NCI-H2107 treated with DMSO at 0.1 percent for 48 hours (cell line): ENCODE measurements at regions not wholly inside any gene's neighbourhood (a gene's known extent, or its start where the extent isn't known, plus 50 kb on each side); places are given as distances from the start of the nearest gene placed in this dataset.

ENCODE experiments used
- DNase-seq: peaks from one replicate; lab custom pipeline; 2025; ENCODE audit not compliant: unreplicated experiment; lab: John Stamatoyannopoulos, UW

DNA sequence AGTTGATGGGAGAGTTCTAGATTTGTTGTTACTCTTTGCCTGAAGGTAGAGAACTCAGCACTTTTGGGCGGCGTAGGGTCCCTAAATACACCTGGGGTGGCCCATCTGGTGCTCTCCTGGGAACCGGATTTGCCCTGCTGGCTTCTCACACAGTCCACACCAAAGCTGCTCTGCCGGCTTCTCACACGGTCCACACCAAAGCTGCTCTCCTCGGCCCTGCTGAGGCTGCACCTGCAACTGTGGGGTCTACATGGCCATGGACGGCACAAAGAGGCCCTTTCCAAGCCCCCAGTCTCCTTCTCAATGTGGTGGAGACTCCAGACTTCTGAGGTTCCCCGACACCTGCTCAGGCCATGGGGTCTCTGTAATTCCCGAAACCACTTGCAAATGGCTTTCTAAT, 124.8 kb upstream of the GPC1 start:
- DNase-seq, result no peak

DNA sequence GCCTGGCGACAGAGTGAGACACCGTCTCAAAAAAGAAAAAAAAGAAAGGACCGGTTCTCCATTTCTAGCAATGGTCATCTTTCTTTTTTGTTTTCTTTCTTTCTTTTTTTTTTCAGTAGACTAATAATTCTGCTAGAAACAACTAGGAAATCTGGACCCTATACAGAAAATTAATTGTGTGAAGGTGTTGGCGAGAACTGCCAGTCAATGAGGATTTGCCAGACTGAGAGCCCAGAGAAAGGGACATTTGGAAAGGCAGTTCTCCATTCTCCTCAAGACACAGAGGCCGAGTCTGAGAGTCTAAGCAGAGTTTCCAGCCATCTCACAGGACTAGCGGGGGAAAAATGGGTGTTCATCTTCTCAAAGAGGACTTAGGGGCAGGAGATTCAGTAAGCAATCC, 123.6 kb upstream of the GPC1 start:
- no peak for DNase-seq

DNA sequence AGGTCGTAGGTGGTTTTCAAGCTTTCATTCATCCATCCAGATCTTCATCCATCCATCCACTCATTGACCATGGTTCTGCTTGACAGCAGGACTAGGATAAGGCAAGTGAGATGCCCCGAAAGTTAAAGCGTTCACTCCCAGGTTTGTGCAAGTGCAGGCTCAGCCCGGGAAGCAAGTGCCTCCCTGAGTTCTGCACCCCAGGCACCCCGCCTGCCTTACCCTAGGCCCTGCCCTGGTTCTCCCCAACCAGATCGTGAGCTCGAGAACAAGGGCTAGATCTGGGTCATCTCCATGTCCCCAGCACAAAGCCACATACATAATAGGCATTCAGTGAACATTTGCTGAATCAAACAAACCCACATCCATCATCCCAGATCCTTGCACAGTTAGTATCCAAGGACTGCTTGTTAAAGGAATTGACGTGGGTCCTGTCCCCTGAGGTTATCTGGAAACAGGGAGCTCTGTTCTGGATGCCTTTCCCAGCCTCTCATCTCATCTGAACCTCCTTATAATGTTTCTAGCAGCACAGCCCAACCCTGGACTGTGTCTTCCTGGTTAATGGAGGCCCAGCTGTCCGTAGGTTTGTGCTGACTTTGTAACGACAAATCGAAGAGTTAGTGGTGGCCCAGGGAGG, 116.1 kb upstream of the GPC1 start:
- no peak for DNase-seq

DNA sequence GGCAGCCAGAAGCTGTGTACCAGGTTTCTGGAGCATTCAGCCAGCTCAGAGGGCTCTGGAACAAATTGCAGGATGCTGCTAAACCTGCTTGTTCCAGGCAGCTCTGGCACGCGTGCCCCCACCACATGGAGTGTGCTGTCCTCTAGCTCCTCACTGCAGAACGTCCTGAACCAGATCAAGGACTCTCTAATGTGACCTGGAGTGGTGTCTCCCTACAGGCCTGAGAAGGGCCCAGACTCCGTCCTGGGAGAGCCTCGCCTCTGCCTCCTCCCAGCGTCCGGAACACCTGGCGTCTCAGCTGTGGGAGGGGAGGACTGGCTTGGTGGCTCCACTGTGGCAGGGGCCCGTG, 115.6 kb upstream of the GPC1 start:
- no peak for DNase-seq

DNA sequence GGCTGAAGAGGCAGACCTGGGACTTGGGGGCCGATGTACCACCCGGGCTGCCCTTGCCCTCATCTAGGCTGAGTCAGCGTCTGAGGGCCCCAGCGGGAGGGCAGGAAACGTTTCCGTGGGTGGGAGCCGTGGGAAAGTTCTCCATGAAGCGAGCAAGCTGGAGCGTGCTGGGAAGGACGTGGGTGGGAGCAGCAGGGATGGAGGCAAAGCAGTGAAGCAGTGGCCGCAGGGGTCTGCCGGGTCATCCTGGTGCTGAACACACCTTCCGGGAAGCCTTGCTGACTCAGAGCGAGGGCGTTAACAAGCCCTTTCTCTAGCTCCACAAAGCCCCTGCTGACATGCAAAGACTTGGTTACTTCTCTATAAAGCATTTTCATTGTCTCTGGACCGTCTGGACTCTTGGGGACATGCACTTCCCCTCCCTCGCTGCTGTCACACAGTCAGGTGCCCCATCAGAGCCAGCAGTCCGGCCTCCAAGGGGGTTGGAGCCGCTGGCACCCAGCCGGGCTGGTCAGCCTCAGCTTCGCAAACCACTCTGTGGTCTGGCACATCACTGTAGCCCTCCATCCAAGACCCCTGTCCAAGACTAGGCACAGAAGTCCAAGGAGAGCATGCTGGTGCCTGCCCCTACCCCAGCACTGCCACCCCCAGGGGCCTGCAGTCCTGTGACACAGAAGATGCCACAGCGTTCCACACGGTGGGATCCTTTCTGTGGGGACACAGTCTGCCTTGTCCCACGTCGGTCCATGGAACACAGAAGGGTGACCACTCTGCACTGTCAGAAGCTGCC, 115.1 kb upstream of the GPC1 start:
- no peak for DNase-seq

DNA sequence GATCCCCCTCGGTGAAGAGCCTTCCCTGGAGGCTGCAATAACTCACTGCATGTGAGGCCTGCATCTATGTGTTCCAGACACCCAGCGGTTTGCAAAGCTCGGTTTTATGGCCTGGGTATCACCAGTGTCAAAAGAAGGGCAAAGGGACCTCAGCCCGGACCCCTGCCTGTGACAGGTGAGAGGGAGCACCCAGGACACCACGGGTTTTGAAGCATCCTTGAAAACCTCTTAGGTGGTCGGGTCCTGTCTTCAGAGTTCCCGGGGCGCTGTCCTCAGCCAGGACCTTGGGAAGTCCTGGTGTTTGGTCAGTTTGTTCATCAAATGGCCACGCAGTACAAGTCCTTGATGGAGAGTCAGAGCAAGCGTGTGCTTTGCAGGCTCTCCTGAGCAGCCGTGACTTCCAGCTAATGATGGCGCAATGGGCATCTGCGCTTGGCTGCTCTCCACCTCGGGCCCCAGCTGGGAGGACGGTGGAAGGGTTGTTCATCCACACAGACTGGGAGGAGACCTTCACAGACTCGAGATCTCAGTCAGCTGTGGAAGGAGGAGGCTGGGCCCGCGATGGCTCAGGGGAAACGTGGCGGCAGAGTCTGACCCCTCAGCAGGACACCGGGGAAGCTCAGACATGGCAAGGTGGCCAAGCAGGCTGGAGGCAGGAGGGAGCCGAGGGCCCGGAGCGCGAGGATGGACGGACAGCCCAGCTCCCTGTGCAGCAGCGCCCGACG, 113.1 kb upstream of the GPC1 start:
- no peak for DNase-seq

DNA sequence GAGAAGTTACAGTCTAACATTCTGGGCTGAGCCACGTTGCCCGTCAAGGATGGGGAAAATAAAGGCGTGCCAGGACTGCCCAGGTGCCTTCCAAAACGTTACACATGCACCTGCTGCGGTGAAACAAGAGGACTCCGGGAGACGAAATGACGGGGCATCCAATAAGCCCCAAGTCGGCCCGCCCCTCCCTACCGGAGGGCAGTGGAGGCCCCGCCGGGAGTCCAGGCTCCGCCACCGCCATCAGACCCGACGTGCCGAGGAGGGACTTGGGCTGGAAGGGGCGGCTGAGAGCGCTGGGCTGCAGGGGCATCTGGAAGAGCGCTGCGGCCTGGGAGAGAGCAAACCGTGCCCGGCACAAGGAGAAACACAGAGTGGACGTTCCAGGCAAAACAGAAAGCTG, 112.5 kb upstream of the GPC1 start:
- DNase-seq, result no peak

DNA sequence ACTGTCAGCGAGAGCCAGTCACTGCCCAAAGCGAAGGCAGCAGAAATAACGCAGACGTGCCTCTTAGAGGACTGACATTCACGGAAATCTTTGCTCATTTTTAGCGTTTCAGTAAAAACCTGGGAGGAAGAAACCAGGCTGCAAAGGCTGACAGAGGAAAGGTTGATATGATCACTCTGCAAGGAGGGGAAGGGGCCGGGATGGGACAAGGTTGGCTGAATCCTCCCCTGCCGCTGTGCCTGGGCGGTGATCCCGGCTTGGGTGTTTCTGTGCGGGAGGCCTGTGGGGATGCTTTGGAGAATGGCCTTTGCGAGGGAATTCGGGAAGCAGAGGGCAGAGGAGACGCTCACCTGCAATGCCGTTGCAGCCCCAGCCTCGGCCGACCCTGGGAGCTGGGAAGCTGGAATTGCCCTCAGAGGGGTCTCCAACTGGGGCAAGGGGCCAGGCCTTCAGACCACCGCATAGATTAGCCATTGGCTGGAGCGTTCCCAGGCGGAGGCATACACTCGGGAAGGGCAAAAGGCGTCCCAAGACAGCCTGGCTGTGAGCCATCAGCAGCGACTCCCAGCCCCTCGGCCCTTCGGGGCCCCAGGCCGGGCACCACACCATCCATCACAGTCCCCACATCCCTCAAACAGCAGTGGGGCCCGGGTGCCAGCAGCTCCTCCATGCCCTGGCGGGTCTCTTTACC, 111.7 kb upstream of the GPC1 start:
- DNase-seq, result no peak

DNA sequence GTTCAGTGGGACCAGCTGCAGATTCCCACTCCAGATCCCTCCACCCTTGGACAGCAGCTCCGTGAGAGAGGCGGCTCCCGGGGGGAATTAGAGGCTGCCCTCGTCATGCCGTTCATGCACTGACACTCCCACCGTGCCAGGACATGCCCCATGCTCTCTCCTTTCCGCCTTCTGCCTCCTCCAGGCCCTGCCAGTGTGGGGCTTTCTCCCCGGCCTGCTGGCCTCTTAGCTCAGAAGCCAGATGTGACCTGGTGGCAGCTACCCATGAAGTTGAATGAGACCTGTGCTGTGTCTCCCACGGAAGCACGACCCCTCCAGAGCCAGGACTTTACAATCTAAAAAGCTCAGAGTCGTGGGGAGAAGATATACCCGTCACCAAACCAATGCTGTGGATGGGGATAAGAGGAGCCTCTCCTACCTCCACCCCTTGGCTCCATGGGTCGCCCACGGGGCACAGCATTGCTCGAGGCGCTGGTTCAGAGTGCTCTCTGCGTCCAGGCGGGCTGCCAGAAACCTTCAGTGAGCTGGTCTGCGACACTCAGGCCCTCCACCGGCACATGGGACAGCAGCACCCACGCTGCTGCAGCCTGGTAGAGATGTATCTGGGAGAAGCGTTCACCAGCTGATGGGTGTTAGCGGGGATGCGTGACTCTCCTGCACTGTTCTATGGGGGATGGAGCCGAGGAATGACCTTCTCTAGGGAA, 111.0 kb upstream of the GPC1 start:
- DNase-seq, result no peak

DNA sequence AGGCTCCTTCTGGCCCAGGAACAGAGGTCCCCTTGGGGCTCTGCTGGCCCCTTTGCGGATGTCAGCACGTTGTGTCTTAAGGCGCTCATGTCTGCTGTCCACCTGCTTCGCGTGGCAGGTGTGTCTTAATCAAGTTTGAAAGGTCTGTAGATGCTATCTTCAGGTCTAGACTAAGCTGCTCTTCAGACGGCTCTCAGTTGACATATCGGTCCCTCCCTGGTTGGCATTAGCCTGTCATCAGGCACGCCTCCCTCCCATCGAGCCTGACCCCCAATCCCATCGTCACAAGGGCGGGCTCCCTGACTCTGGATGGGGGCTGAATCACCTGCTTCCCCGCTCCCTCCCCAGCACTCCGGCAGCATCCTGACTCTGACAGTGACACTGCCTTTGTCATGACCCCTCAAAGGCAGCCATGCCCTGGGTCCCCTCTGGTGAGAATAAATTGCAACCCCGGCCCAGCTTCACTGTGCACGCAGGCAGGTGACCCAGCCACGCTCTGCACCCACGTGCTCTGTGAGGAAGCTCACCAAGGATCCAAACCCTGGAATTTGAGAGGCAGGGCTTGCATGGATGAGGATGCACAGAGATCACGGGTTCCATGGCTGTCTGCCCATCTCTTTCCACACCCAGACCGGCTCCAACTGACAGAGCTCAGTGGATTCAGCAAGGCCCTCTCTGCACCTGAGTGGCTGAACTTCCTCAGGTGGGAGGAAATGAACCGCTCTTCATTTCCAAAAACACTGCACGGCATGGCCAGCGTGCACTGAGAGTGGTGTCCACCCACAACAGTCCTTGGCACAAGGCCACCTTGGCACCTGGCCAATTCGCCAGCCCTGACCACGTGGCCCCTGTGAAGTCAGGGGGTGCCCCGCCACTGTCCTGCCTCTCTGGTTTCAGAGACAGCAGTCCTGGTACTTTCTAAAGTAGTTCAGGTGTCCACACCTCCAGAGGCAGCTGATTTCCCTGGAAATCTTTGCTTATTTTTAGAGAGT, 110.2 kb upstream of the GPC1 start:
- no peak for DNase-seq

DNA sequence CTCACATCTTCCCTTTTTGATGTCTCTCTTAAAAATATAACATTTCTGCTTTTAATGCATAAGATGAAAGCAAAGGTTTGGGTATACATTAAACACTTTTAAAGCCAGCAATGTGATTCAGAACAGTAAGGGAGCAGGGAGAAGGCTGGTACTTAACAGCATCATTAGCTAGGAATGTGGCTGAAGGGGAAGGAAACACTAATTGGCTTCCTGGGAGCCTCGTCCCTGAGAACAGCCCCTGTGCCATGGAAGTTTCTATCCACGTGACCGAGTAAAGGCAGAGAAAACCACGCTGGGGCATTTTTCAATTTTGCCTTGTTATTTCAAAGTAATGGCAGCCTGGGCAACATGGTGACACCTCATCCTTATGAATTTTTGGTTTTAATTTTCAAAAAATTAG, 109.2 kb upstream of the GPC1 start:
- DNase-seq, result no peak

DNA sequence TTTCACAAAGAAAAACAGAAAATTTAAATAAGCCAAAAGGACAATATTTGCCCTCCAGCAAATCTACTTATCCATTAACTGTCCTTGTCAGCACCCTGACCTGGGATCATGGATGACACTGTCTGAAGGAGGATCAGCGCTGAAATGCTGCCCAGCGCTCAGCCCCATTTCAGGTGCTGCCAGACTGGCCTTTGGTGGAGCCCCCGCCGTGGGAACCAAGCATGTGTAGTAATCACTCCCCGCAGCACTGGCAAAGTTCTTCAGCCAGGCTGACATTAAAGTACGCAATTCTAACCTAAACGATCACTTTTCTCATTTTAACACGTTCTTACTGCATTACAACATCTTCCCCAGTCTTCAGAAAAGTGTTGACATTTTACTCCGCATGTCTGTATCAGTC, 108.6 kb upstream of the GPC1 start:
- DNase-seq, result no peak

DNA sequence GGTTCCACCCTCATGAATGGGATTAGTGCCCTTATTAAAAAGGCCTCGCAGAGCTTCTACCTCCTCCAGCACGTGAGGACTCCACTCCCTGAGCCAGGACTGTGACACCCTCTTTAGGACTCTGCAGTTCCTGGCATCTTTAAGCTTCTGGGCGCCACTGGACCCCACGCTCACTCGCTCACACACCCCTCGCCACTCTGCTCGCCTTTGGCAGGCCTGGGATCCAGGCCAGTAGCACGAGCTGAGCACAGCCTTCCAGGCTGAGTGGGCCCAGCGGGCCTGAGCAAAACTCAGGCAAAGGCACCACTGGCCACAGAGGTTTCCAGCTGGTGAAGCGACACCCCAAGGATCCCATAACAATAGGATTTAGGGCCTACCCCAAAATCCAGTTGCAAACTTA, 107.9 kb upstream of the GPC1 start:
- DNase-seq, result no peak

DNA sequence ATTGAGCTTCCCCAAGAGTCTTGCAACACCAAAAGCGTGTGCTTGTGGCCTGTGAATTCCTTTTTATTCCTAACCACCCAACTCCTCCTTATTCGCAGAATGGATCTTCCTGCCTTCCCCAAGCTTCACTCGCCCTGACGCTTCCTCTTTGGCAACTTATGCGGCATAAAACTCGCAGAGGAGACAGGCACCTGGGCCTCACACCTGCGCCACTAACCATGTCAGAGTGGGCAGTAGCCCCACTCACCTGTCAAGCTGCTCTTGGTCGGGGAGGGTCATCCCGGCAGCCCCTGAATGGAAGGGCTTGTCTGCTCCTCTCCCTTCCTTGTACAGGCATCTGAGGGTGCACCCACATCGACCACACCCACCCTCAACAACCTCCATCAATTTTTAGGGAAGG, 106.9 kb upstream of the GPC1 start:
- DNase-seq, result no peak

DNA sequence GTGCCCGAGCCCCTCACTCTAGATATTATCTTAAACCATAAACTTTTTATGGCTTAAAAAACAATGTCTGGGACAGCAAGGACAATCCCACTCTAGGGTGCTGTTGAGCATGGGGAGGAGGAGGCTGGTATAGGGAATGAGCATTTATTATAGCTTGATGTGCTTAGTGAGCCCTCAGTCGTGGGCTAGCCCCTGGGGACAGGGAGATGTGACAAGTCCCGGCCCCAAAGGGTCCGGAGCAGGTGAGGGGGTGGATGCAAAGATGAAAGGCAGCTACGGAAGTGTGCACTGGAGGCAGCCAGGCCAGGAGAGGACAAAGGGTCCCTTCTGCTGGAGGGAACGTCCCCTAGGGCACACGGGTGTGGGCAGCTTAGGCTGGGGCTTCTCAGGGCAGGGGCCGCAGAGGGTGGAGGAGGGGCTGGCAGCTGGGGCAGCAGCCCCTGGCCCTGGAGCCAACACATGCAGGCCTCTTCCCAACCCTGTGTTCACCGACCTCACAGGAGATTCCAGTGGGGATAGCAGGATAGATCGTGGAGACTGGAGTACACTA, 106.3 kb upstream of the GPC1 start:
- no peak for DNase-seq

DNA sequence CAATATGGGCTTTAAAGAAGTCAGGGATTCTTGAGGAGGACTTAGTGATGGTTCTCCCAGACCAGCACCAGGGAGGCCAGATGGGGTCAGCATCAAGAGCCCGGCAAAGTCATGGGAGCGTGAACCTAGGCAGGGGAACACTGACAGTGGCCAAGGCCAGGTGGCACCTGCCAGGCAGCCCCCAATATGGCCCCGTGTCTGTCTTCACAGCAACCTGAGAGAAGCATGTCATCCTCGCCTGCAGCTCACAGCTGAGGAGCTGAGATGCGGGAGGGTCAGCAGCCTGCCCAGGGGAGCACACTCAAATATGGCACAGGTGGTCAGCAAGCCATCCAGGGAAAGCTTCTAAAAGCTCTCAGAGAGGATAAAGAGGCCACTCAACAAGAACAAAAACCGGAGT, 105.7 kb upstream of the GPC1 start:
- DNase-seq, result no peak

DNA sequence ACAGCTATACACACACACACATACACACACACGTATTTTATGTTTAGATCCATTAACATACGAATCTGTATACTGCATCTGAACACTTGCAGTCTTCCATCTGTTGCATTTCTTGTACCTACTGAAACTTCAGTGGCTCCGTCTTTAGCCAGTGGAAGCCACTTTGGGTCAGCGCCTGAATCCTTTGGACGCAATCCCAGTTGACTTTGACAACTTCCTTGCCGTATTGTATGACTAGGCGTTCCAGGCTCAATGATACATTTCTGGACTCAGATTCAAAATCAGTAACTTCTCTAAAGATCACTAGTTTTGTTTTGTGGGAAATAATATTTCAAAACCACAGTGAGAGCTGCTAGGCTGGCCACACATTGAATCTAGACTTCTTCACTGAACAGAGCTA, 101.5 kb upstream of the GPC1 start:
- DNase-seq, result no peak

DNA sequence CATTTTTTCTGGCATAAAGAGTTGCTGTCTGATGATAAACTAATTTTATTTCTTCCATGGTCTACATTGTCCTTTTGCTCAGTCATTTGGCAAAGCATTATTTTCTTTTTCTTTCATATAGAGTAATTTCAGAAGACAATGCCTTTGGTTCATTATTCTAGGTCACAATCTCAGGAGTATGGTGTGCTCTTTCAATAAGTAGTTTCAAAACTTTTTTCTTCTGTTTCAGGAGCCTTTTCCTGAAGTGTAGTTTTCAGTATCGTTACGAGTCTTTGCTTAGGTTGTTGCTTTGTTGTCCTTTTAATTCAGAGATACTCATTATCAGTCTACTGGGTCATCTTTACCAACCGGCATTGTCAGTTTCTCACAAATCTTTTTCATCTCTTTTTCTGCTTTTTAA, 100.4 kb upstream of the GPC1 start:
- DNase-seq, result no peak

DNA sequence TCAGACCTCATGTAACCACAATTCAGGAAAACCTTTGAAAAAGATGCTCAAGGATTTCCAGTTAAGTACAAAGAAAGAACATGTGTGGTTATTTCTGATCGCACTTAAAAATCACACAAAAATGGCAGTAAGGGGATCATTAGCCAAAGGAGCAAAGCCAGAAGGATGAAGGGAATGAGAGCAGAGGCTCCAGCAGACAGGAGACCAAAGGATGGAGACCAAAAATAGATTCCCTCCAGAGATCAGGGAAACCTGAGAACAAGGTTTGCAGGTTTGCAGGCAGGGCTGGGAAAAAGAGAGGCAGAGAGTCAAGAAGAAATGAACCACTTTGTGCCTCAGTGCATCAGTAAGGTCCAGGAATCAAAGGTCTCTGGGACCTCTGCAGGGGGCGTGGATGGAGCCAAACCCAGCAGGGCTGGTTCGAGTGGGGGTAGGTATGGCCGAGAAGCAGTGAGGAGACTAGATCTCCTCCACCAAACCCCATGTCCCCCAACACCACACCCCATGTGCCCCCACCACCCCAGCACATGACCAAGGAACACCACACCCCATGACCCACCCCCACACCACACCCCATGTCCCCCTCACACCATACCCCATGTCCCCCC, 98.5 kb upstream of the GPC1 start:
- no peak for DNase-seq
